Left ventricle myocardium inferior (tissue), 1 donor: ENCODE measurements at regions not wholly inside any gene's neighbourhood (a gene's known extent, or its start where the extent isn't known, plus 50 kb on each side); places are given as distances from the start of the nearest gene placed in this dataset.

Source experiments
- DNase-seq: peaks from one replicate; pipeline ENCODE4 v3.0.0-alpha.2; 2020
- H3K27ac ChIP-seq: fragments of 200-600 bp; replicated peaks from 2 replicates; pipeline ENCODE4 v1.8.0; 2021
- H3K27me3 ChIP-seq: fragments of 200-600 bp; 2 replicates; pipeline ENCODE4 v1.8.0; 2021; ENCODE audit warnings: low read depth
- H3K36me3 ChIP-seq: fragments of 200-600 bp; 2 replicates; pipeline ENCODE4 v1.8.0; 2021
- H3K4me1 ChIP-seq: fragments of 200-600 bp; 2 replicates; pipeline ENCODE4 v1.8.0; 2021
- H3K4me3 ChIP-seq: fragments of 200-600 bp; 2 replicates; pipeline ENCODE4 v1.8.0; 2021; ENCODE audit warnings: mild to moderate bottlenecking, moderate library complexity
- H3K9me3 ChIP-seq: fragments of 200-600 bp; replicated peaks from 2 replicates; pipeline ENCODE4 v1.8.0; 2021
- CTCF ChIP-seq: fragments of 200-600 bp; IDR thresholded peaks from 2 replicates; pipeline ENCODE4 v1.8.0; 2021; ENCODE audit warnings: antibody characterized with exemption, mild to moderate bottlenecking, borderline replicate concordance
- intact Hi-C: fragments of 100-400 bp; cut with micrococcal nuclease; formaldehyde crosslinking; loops from one replicate; pipeline ENCODE4 v1.11.0; 2022
- donor health status: DM: no; HTN: yes; CAD: no; lungs with severe emphysema.

DNA sequence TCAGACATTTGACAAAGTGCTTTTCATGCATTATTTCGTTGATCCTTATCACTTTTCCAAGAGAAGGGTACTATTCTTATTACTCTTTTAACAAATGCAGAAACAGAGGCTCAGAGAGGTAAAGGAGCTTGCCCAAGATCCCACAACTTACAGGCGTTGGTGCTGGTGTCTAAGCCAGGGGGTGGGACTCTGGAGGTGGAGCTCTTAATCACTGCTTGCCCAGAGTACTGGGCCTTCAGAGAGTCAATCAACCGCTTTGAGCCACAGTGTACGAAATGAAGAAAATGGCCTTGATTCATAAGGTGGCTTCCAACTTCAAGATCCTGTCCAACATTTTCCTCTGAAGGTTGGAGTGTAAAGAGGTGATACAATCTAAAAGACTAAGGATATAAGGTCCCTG lies 211.5 kb downstream of the NECTIN3 start:
- Histone ChIP-seq H3K36me3 (no peaks in the 10 kb centered on the region), H3K27ac (no peak overlapping the region), H3K4me1 (no peaks in the 10 kb centered on the region), H3K4me3 (no peak overlapping the region), H3K9me3 (no peaks in the 10 kb centered on the region), H3K27me3 (no peaks in the 10 kb centered on the region)
- TF ChIP-seq CTCF = no peak
- DNase-seq = no peak
- intact Hi-C loops = no loop called here

DNA sequence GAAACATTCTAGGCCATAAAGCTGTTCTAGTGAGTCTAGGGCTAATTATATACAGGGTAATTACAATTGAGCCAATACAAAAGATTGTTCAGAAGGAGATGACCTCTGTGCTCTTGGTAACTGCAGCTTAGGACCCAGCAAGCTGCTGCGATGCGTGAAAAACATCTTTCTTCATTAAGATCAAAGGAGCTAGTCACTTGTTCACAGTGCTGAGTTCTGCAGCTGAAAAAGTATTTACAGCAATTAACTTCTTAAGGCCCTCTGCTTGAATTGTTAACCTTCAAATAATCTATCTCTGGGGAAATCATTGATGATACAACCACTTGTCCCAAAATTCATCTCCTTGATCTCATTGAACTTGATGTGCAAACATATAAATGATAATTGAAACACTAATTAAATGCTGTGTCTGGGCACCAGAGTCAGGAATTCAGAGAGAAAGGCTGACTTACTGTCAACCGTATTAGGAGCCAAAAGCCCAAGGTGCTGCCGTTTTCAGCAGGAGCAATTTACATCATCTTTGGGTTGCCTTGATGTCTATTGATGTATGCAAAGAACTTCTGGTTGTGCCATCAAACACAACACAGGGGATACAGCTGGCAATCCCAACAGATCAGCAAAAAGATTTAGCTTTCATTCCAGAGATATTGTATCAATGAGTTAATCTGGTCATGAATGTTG lies 213.0 kb downstream of the NECTIN3 start:
- no peak for DNase-seq
- Histone ChIP-seq H3K27me3 (no peaks in the 10 kb centered on the region), H3K4me1 (no peaks in the 10 kb centered on the region), H3K4me3 (no peak overlapping the region), H3K9me3 (no peaks in the 10 kb centered on the region), H3K27ac (no peak overlapping the region), H3K36me3 (no peaks in the 10 kb centered on the region)
- TF ChIP-seq CTCF = no peak
- intact Hi-C loops = no loop called here

DNA sequence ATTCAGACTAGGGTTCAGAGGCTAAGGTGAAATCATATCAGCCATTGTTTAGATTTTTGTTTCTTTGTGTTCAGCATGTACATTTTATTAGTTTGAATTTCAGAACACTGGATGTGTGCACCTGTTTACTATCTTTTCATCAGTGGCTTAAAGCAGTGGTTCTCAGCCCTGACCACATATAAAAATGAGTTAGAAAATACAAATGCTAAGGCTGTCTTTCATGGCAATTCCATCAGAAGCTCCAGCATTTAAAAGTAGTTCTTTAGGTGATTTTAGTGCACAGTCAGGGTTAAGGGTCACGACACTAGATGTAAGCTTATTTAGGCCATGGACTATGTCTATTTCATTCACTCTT lies 213.5 kb downstream of the NECTIN3 start:
- TF ChIP-seq CTCF = no peak
- intact Hi-C loops = no loop called here
- Histone ChIP-seq H3K27ac (no peak overlapping the region), H3K9me3 (no peaks in the 10 kb centered on the region), H3K27me3 (no peaks in the 10 kb centered on the region), H3K4me1 (no peaks in the 10 kb centered on the region), H3K36me3 (no peaks in the 10 kb centered on the region), H3K4me3 (no peak overlapping the region)
- no peak for DNase-seq

GRCh38 chr3:111285694-111286093 lies 214.1 kb downstream of the NECTIN3 start:
- intact Hi-C loops = no loop called here

GRCh38 chr3:111286746-111287145 lies 215.1 kb downstream of the NECTIN3 start:
- intact Hi-C loops = no loop called here
- Histone ChIP-seq H3K9me3 (no peaks in the 10 kb centered on the region), H3K36me3 (no peaks in the 10 kb centered on the region), H3K4me3 (no peak overlapping the region), H3K27me3 (no peaks in the 10 kb centered on the region), H3K27ac (no peak overlapping the region), H3K4me1 (no peaks in the 10 kb centered on the region)
- no peak for DNase-seq
- no peak for TF ChIP-seq CTCF

More at GRCh38 chr3:111285694-111286093, 214.1 kb downstream of the NECTIN3 start:
- Histone ChIP-seq H3K36me3 (no peaks in the 10 kb centered on the region), H3K4me3 (no peak overlapping the region), H3K27ac (no peak overlapping the region), H3K4me1 (no peaks in the 10 kb centered on the region), H3K9me3 (no peaks in the 10 kb centered on the region), H3K27me3 (no peaks in the 10 kb centered on the region)
- no peak for DNase-seq
- TF ChIP-seq CTCF = no peak
